Erythroblast (primary cell): ENCODE measurements at regions not wholly inside any gene's neighbourhood (a gene's known extent, or its start where the extent isn't known, plus 50 kb on each side); places are given as distances from the start of the nearest gene placed in this dataset.

ENCODE experiments used
- DNase-seq, 2 experiments: peaks; one replicate each; lab custom pipeline; 2025; lab: John Stamatoyannopoulos, UW
- GATA1 ChIP-seq: IDR thresholded peaks from 2 replicates; pipeline ENCODE4 v1.6.1; 2011; ENCODE audit warnings: low read depth, mild to moderate bottlenecking, control low read depth, low read length, moderate library complexity
- POLR2A ChIP-seq: IDR thresholded peaks from 2 replicates; pipeline ENCODE4 v1.6.1; 2011; ENCODE audit warnings: mild to moderate bottlenecking, low read length

- TF ChIP-seq GATA1: no peak
- no peak for TF ChIP-seq POLR2A
- no peak for DNase-seq
These were observed 83.3 kb downstream of the ETS2 start for GRCh38 chr21:38888991-38889561.

GRCh38 chr21:38887749-38888148, 82.0 kb downstream of the ETS2 start:
- TF ChIP-seq POLR2A (no peak), GATA1 (no peak)
- DNase-seq: no peak

- TF ChIP-seq GATA1 (no peak), POLR2A (no peak)
- no peak for DNase-seq
These were observed 81.4 kb downstream of the ETS2 start for GRCh38 chr21:38887062-38887686.

- no peak for DNase-seq
- TF ChIP-seq GATA1 (no peak), POLR2A (no peak)
These were observed 80.2 kb downstream of the ETS2 start for GRCh38 chr21:38885909-38886308.

- no peak for TF ChIP-seq GATA1
- no peak for TF ChIP-seq POLR2A
- no peak for DNase-seq
These were observed 78.7 kb downstream of the ETS2 start for GRCh38 chr21:38884440-38884839.

GRCh38 chr21:38883142-38883541, 77.4 kb downstream of the ETS2 start:
- no peak for DNase-seq
- TF ChIP-seq POLR2A: no peak
- no peak for TF ChIP-seq GATA1

- DNase-seq: no peak
- TF ChIP-seq POLR2A: no peak
- no peak for TF ChIP-seq GATA1
These were observed 75.4 kb downstream of the ETS2 start for GRCh38 chr21:38881131-38881530.

GRCh38 chr21:38880577-38880966, 74.8 kb downstream of the ETS2 start:
- DNase-seq: no peak
- TF ChIP-seq POLR2A (no peak), GATA1 (no peak)

- TF ChIP-seq POLR2A (no peak), GATA1 (no peak)
- no peak for DNase-seq
These were observed 74.3 kb downstream of the ETS2 start for GRCh38 chr21:38879912-38880576.

- no peak for DNase-seq
- TF ChIP-seq GATA1 (no peak), POLR2A (no peak)
These were observed 72.8 kb downstream of the ETS2 start for GRCh38 chr21:38878379-38879179.

- TF ChIP-seq POLR2A (no peak), GATA1 (no peak)
- DNase-seq: no peak
These were observed 70.2 kb downstream of the ETS2 start for GRCh38 chr21:38875694-38876492.
